ENCODE measurements at regions not wholly inside any gene's neighbourhood (a gene's known extent, or its start where the extent isn't known, plus 50 kb on each side); places are given as distances from the start of the nearest gene placed in this dataset.

GRCh38 chr13:61144301-61144700, 271.3 kb downstream of the PCDH20 start:
- TF ChIP-seq CTCF (conservative IDR thresholded peaks at IDR 0.05; ENCODE audit: low read length), result no peak
- TF ChIP-seq EZH2phosphoT487 (IDR thresholded peaks at IDR 0.05; ENCODE audit: borderline replicate concordance, low read depth, low read length), result no peak
